ENCODE measurements at regions not wholly inside any gene's neighbourhood (a gene's known extent, or its start where the extent isn't known, plus 50 kb on each side); places are given as distances from the start of the nearest gene placed in this dataset.

GRCh38 chr2:67002618-67003371, 394.3 kb upstream of the ETAA1 start:
- no peaks in the 10 kb centered on the region for H3K9me2 ChIP-seq (replicated peaks; ENCODE audit: insufficient read depth, low read length)
- no peaks in the 10 kb centered on the region for H3K36me3 ChIP-seq (ENCODE audit: insufficient read depth, low read length)
- no peak overlapping the region for H2AFZ ChIP-seq (ENCODE audit: low read length)
- H3K4me1 ChIP-seq (ENCODE audit: low read length), result no peaks in the 10 kb centered on the region
- no peaks in the 10 kb centered on the region for H3K79me2 ChIP-seq (ENCODE audit: low read length)
- H3K27me3 ChIP-seq (ENCODE audit: low read length), result peaks cover 3% of the 10 kb centered on the region; the same call in 1 of the 2 replicates
- H3K4me3 ChIP-seq (ENCODE audit: low read length), result no peak overlapping the region
- no peaks in the 10 kb centered on the region for H3K9me3 ChIP-seq (ENCODE audit: low read length)
- H4K20me1 ChIP-seq (ENCODE audit: insufficient read depth, low read depth, low read length), result no peaks in the 10 kb centered on the region
- DNase-seq, result no peak
- H3K4me2 ChIP-seq (ENCODE audit: low read depth, low read length, poor library complexity, severe bottlenecking), result no peak overlapping the region
- no peak overlapping the region for H3K9ac ChIP-seq (ENCODE audit: low read length)
- no peak overlapping the region for H3K27ac ChIP-seq (ENCODE audit: low read length)

GRCh38 chr2:67006373-67006960, 390.7 kb upstream of the ETAA1 start:
- Histone ChIP-seq H3K36me3 (ENCODE audit: insufficient read depth, low read length) (no peaks in the 10 kb centered on the region), H3K4me3 (ENCODE audit: low read length) (no peak overlapping the region), H3K27ac (ENCODE audit: low read length) (no peak overlapping the region)

GRCh38 chr2:67008155-67008554, 389.0 kb upstream of the ETAA1 start:
- Histone ChIP-seq H3K4me2 (ENCODE audit: low read depth, low read length, poor library complexity, severe bottlenecking) (no peak overlapping the region), H3K4me1 (ENCODE audit: low read length) (no peaks in the 10 kb centered on the region; the same call in 1 of the 2 replicates), H3K9me2 (replicated peaks; ENCODE audit: insufficient read depth, low read length) (no peaks in the 10 kb centered on the region), H3K27me3 (ENCODE audit: low read length) (no peaks in the 10 kb centered on the region; the same call in 1 of the 2 replicates), H3K4me3 (ENCODE audit: low read length) (no peak overlapping the region), H3K36me3 (ENCODE audit: insufficient read depth, low read length) (no peaks in the 10 kb centered on the region), H3K9ac (ENCODE audit: low read length) (no peak overlapping the region), H3K79me2 (ENCODE audit: low read length) (no peaks in the 10 kb centered on the region), H3K9me3 (ENCODE audit: low read length) (no peaks in the 10 kb centered on the region), H2AFZ (ENCODE audit: low read length) (no peak overlapping the region), H3K27ac (ENCODE audit: low read length) (no peak overlapping the region), H4K20me1 (ENCODE audit: insufficient read depth, low read depth, low read length) (no peaks in the 10 kb centered on the region)
- DNase-seq, result no peak

More at GRCh38 chr2:67006373-67006960, 390.7 kb upstream of the ETAA1 start:
- Histone ChIP-seq H3K4me1 (ENCODE audit: low read length) (no peaks in the 10 kb centered on the region), H2AFZ (ENCODE audit: low read length) (no peak overlapping the region), H3K9me3 (ENCODE audit: low read length) (no peaks in the 10 kb centered on the region), H3K27me3 (ENCODE audit: low read length) (peaks cover 3% of the 10 kb centered on the region; the same call in 1 of the 2 replicates), H3K9ac (ENCODE audit: low read length) (no peak overlapping the region), H4K20me1 (ENCODE audit: insufficient read depth, low read depth, low read length) (no peaks in the 10 kb centered on the region), H3K79me2 (ENCODE audit: low read length) (no peaks in the 10 kb centered on the region), H3K4me2 (ENCODE audit: low read depth, low read length, poor library complexity, severe bottlenecking) (no peak overlapping the region), H3K9me2 (replicated peaks; ENCODE audit: insufficient read depth, low read length) (no peaks in the 10 kb centered on the region)
- DNase-seq, result no peak

GRCh38 chr2:67012165-67012564, 385.0 kb upstream of the ETAA1 start:
- no peaks in the 10 kb centered on the region for H4K20me1 ChIP-seq (ENCODE audit: insufficient read depth, low read depth, low read length)
- no peak overlapping the region for H3K27ac ChIP-seq (ENCODE audit: low read length)
- no peaks in the 10 kb centered on the region for H3K79me2 ChIP-seq (ENCODE audit: low read length)
- no peaks in the 10 kb centered on the region for H3K9me2 ChIP-seq (replicated peaks; ENCODE audit: insufficient read depth, low read length)
- no peak overlapping the region for H3K9ac ChIP-seq (ENCODE audit: low read length)
- DNase-seq, result no peak
- no peak overlapping the region for H2AFZ ChIP-seq (ENCODE audit: low read length)
- H3K36me3 ChIP-seq (ENCODE audit: insufficient read depth, low read length), result no peaks in the 10 kb centered on the region
- H3K4me1 ChIP-seq (ENCODE audit: low read length), result no peaks in the 10 kb centered on the region; the same call in 1 of the 2 replicates
- no peaks in the 10 kb centered on the region for H3K27me3 ChIP-seq (ENCODE audit: low read length)
- no peak overlapping the region for H3K4me3 ChIP-seq (ENCODE audit: low read length)
- H3K4me2 ChIP-seq (ENCODE audit: low read depth, low read length, poor library complexity, severe bottlenecking), result no peak overlapping the region
- no peaks in the 10 kb centered on the region for H3K9me3 ChIP-seq (ENCODE audit: low read length)

GRCh38 chr2:67013821-67014220, 383.3 kb upstream of the ETAA1 start:
- Histone ChIP-seq H3K4me1 (ENCODE audit: low read length) (no peaks in the 10 kb centered on the region; the same call in 1 of the 2 replicates), H3K9me2 (replicated peaks; ENCODE audit: insufficient read depth, low read length) (no peaks in the 10 kb centered on the region), H3K27me3 (ENCODE audit: low read length) (no peaks in the 10 kb centered on the region), H3K4me2 (ENCODE audit: low read depth, low read length, poor library complexity, severe bottlenecking) (no peak overlapping the region), H2AFZ (ENCODE audit: low read length) (no peak overlapping the region), H4K20me1 (ENCODE audit: insufficient read depth, low read depth, low read length) (no peaks in the 10 kb centered on the region), H3K79me2 (ENCODE audit: low read length) (no peaks in the 10 kb centered on the region), H3K4me3 (ENCODE audit: low read length) (no peak overlapping the region), H3K27ac (ENCODE audit: low read length) (no peak overlapping the region), H3K9ac (ENCODE audit: low read length) (no peak overlapping the region), H3K36me3 (ENCODE audit: insufficient read depth, low read length) (no peaks in the 10 kb centered on the region), H3K9me3 (ENCODE audit: low read length) (no peaks in the 10 kb centered on the region)
- no peak for DNase-seq

- no peaks in the 10 kb centered on the region for H3K79me2 ChIP-seq (ENCODE audit: low read length)
- H3K9me2 ChIP-seq (replicated peaks; ENCODE audit: insufficient read depth, low read length), result no peaks in the 10 kb centered on the region
- no peaks in the 10 kb centered on the region for H3K27me3 ChIP-seq (ENCODE audit: low read length)
- H2AFZ ChIP-seq (ENCODE audit: low read length), result no peak overlapping the region
- H3K9me3 ChIP-seq (ENCODE audit: low read length), result no peaks in the 10 kb centered on the region
- no peak overlapping the region for H3K4me3 ChIP-seq (ENCODE audit: low read length)
- no peak for DNase-seq
- H3K36me3 ChIP-seq (ENCODE audit: insufficient read depth, low read length), result no peaks in the 10 kb centered on the region
- H3K4me1 ChIP-seq (ENCODE audit: low read length), result no peaks in the 10 kb centered on the region; the same call in 1 of the 2 replicates
- H3K4me2 ChIP-seq (ENCODE audit: low read depth, low read length, poor library complexity, severe bottlenecking), result no peak overlapping the region
- H4K20me1 ChIP-seq (ENCODE audit: insufficient read depth, low read depth, low read length), result no peaks in the 10 kb centered on the region
- H3K9ac ChIP-seq (ENCODE audit: low read length), result no peak overlapping the region
- H3K27ac ChIP-seq (ENCODE audit: low read length), result no peak overlapping the region
These were observed 381.5 kb upstream of the ETAA1 start for GRCh38 chr2:67015681-67016080.

GRCh38 chr2:67018301-67018700, 378.8 kb upstream of the ETAA1 start:
- no peaks in the 10 kb centered on the region for H3K4me1 ChIP-seq (ENCODE audit: low read length)
- no peak overlapping the region for H3K4me2 ChIP-seq (ENCODE audit: low read depth, low read length, poor library complexity, severe bottlenecking)
- no peaks in the 10 kb centered on the region for H4K20me1 ChIP-seq (ENCODE audit: insufficient read depth, low read depth, low read length)
- no peaks in the 10 kb centered on the region for H3K79me2 ChIP-seq (ENCODE audit: low read length)
- H3K27me3 ChIP-seq (ENCODE audit: low read length), result no peaks in the 10 kb centered on the region
- H3K9me3 ChIP-seq (ENCODE audit: low read length), result no peaks in the 10 kb centered on the region
- no peak overlapping the region for H3K9ac ChIP-seq (ENCODE audit: low read length)
- DNase-seq, result no peak
- H3K9me2 ChIP-seq (replicated peaks; ENCODE audit: insufficient read depth, low read length), result no peaks in the 10 kb centered on the region
- H3K27ac ChIP-seq (ENCODE audit: low read length), result no peak overlapping the region
- no peak overlapping the region for H2AFZ ChIP-seq (ENCODE audit: low read length)
- no peaks in the 10 kb centered on the region for H3K36me3 ChIP-seq (ENCODE audit: insufficient read depth, low read length)
- no peak overlapping the region for H3K4me3 ChIP-seq (ENCODE audit: low read length)

GRCh38 chr2:67032076-67032475, 365.1 kb upstream of the ETAA1 start:
- H3K9me3 ChIP-seq (ENCODE audit: low read length), result no peaks in the 10 kb centered on the region
- H3K27me3 ChIP-seq (ENCODE audit: low read length), result no peaks in the 10 kb centered on the region
- H3K79me2 ChIP-seq (ENCODE audit: low read length), result no peaks in the 10 kb centered on the region
- DNase-seq, result no peak
- H3K27ac ChIP-seq (ENCODE audit: low read length), result no peak overlapping the region
- no peaks in the 10 kb centered on the region; the same call in 1 of the 2 replicates for H3K9me2 ChIP-seq (replicated peaks; ENCODE audit: insufficient read depth, low read length)
- H4K20me1 ChIP-seq (ENCODE audit: insufficient read depth, low read depth, low read length), result no peaks in the 10 kb centered on the region
- H3K4me1 ChIP-seq (ENCODE audit: low read length), result no peaks in the 10 kb centered on the region
- H3K4me2 ChIP-seq (ENCODE audit: low read depth, low read length, poor library complexity, severe bottlenecking), result no peak overlapping the region
- no peak overlapping the region for H3K4me3 ChIP-seq (ENCODE audit: low read length)
- H2AFZ ChIP-seq (ENCODE audit: low read length), result no peak overlapping the region
- H3K9ac ChIP-seq (ENCODE audit: low read length), result no peak overlapping the region
- H3K36me3 ChIP-seq (ENCODE audit: insufficient read depth, low read length), result no peaks in the 10 kb centered on the region

All from Karpas-422 (cell line).